NOMO-1 treated with DMSO at 0.1 percent for 48 hours (cell line): ENCODE measurements at regions not wholly inside any gene's neighbourhood (a gene's known extent, or its start where the extent isn't known, plus 50 kb on each side); places are given as distances from the start of the nearest gene placed in this dataset.

Experiments used
- DNase-seq: peaks from one replicate; lab custom pipeline; 2025; ENCODE audit not compliant: unreplicated experiment; lab: John Stamatoyannopoulos, UW

DNA sequence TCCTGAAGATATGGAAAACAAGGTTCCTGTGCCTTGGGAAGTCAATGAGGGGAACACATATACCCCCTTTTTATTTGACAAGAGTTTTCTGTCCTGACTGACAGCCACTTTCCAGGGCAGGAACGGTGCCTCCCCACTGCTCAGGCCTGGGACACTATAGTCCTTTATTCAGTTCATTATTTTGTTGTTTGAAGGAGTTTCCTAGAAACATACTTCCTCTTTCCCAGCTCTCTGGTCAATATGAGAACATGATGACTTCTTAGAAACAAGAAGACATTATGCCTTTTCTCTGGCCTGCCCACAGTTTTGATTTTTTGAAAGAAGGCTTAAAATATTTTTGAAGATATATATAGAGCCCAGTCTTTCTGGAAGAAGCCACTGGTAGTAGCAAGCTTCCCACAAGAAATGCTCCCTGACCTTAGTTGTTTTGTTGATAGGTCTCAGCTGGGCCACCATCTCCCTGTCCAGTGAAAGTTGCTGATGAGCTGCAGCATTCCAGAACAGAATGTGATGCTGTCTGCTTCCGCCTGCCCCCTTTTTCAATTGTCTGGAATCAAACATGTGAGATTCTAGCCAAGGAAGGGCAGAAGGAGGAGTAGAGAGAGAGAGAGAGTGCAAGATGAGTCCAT lies 122.7 kb upstream of the ADRA1D start:
- DNase-seq = peak; percentile 74

DNA sequence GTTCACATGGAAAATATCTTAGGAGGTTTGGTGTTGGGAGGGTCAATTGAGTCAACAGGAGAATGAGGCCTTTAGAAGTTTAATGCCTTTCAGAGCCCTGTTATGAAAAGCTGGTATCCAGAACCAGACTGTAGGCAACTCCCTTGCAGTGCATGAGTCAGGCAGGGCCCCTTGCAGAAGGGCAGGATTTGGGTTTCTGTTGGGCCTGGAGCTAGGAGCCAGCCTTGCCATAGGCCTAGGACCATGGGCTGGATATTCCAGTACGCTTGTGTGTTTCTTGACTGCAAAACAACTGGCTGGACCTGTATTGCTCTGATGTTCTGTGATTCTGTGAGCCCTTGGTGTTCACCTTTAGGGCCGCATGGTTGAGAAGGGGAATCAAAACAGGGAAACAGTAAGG lies 121.8 kb upstream of the ADRA1D start:
- no peak for DNase-seq

DNA sequence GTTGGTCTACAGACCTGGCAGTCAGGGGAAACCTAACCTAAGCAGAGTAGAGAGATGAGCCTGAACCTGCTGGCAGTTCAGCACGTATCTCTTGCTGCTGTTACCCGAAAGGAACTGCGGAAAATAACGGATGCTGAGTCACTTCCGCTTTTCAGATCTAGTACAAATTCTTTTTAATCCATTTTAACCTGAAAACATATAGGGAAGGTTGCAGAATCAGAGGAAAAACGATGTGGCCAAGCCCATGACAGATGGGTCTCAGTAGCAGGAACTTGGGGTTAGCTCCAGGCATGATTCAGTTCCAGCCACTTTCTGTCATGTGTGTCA lies 120.7 kb upstream of the ADRA1D start:
- DNase-seq = peak; percentile 83

- DNase-seq = no peak
Observed at GRCh38 chr20:4369119-4369797, 120.2 kb upstream of the ADRA1D start.

DNA sequence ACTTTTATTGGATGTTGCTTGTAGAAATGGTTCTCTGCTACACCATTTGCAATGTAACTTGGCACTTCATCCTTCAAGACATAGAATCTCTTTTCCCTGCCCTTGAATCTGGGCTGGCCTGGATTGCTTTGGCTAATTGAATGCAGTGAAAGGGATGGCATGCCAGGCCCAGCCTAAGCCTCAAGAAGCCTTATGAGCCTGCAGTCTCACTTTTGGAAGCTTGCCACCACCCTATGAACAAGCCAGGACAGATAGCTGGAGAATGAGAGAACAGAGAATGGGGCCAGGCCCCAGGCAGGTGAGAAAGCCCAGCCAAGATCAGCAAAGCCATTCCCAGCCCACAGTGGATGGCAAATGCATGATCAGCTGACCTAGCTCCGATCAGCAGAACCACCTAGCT lies 117.0 kb upstream of the ADRA1D start:
- DNase-seq = no peak

GRCh38 chr20:4358552-4358951 lies 109.5 kb upstream of the ADRA1D start:
- DNase-seq = no peak

- no peak for DNase-seq
Observed at GRCh38 chr20:4352348-4352747, 103.3 kb upstream of the ADRA1D start.

GRCh38 chr20:4350096-4350495 lies 101.0 kb upstream of the ADRA1D start:
- no peak for DNase-seq

DNA sequence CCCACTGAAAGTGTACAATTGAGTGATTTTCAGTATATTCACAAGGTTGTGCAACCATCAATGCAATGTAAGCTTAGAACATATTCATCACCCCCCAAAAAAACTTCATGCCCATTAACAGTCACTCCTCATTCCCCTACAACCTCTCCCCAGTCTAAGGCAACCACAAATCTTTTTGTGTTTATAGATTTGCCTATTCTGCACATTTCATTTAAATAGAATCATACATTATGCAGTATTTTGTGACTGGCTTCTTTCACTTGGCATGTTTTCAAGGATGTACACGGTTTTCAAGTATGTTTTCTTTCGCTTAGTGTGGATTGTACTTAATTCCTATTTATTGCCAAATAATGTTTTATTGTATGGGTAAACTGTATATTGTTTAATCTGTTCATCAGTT lies 95.6 kb upstream of the ADRA1D start:
- no peak for DNase-seq

DNA sequence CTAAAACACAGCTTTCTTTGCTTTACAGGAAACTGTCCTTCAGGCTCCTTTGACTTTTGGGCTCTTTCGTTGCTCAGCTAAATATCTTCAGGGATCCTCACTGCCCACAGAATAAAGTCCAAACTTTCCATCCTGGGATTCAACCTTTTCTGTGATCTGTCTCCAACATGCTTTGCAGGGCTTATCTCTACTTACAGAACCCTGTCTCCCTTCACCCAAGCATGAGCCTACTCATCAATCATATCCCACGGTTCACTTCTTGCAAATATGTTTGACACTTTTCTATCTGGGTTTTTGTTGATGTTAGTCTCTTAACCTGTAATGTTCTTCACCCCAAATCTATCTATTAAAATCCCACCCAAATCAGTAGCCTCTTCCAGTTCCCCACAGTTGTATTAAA lies 93.5 kb upstream of the ADRA1D start:
- no peak for DNase-seq

DNA sequence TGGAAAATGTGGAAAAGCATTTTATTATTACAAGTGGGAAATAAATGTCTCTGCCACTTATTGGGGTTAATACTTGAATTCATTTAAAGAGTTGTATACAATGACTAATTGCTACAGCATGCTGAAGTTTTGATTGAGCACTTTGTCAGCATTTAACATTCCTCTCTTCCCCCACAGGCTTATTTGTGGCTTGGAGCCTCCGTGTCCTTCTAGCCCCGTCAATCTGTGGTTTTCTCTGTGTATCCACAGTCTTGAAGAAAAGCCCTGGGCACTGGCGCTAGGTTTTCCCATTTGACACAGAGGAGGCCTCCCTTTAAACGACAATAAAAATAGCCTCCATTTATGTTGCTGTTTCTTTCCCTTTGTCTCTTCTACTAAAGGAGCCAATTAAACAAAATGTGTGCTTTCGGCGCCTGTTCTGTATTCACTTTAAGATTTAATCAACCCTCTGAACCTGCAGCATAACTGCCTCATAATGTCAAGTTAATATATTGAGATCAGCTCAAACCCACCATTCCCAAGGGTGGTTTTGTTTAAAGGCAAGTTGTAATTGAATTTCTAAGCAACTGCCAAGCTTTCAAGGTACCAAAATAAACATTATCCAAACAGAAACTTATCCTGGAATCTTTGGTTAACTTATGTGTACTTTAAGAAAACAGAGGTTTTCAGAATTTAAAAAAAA lies 92.9 kb upstream of the ADRA1D start:
- no peak for DNase-seq

DNA sequence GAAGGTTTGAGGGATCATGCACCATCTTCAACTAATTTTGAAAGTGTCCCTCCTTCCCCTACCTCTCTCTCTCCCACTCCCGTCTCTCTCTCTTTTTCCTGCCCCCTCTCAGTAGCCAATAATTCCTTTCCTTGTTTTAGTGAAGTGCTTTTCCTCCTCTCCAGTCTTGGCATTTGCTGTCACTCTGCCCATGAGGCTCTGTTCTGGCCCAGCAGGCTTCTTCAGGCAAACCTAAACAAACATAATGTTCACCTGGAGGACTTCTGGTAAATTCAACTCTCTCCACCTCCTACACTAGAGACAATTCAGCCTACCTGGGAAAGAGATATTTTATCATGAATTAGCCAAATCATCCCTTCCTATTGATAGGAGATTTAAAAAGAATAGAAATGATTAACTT lies 86.6 kb upstream of the ADRA1D start:
- no peak for DNase-seq

DNA sequence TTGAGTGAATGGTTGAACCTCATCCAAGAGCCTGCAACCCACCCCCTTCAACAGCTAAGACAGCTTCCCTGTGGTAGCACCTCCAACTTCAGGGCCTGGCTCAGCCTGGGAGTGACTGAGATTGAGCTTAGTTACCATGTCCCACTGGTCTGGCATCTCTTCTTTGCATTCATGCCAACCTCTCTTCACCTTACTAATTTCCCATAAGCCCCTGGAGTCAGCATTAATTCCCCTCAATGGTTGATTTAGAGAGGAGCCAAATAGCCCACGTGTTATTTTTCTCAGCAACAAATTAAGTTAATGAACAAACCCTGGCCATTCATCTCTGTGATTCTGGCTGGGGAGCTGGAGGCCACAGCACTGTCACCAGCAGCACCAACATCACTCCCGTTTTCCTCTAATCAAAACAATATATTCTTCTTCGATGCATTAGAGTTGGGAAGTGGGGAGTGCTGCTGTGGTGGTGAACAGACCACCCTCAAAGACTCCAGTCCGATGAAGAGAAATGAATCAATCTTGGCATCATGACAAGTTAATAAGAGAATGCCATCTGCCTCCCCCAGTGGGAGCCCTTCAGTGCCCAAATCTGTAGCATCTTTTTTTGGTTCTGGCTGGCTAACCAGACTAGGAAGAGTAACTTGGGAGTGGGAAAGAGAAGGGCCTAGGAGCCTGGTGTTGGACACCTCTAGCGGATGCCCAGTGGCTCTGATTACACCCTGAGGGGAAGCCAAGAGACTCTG lies 83.2 kb upstream of the ADRA1D start:
- DNase-seq = no peak

- no peak for DNase-seq
Observed at GRCh38 chr20:4330011-4330410, 80.9 kb upstream of the ADRA1D start.

DNA sequence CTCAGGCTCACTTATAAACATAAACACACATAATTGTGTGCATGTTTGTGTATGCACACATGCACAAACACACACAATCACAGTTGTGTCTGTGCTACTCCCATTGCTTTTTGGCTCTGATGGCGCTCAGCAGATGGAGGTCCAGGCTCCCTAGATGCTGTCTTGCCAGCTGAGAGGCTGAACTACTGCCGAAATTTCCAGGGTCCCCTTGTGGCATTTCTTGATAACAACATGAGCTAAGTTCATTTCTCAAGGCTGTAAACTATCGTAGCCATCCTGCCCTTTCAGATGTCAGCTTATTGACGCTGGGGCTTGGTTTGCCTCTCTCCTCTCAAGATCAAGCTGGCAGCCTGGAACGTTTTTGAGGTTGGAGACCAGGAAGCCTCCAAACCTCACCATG lies 80.1 kb upstream of the ADRA1D start:
- no peak for DNase-seq

DNA sequence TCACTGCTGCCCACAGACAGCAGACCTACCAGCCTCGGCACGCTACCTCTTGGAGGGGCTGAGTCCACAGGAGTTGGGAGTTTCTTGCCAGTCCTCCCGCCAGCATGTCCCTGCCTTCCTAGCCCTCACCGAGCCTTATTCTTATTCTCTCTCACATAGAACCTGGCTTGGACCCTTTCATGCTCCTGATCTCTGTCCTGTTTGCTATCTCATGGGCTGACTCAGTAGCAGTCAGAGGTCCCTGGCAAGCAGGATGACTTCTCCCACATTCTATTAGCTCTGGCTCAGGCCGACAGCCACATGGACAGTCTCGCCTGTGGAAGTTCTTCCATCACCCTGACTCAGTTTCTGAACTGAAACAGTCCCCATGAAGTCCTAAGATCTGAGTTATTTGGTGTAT lies 79.5 kb upstream of the ADRA1D start:
- no peak for DNase-seq

DNA sequence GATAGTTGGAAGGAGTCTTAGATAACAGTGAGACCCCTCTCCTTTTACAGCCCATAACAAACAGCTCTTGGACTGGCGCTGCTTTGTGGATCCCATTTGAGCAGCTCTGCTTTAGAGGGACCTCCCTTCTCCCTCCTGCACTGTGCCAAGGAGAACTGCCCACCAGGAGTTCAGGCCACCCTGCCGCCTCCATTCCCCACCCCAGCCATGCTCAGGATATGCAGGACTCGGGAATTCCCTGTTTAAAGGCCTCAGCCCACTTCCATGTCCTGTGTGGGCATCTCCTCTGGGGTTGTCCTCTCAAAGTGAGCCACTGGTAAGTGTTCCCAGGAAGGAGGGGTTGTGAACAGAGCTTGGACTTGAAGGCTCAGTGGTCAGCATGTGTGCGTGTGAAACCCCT lies 78.9 kb upstream of the ADRA1D start:
- no peak for DNase-seq

- no peak for DNase-seq
Observed at GRCh38 chr20:4326195-4327065, 77.3 kb upstream of the ADRA1D start.

- no peak for DNase-seq
Observed at GRCh38 chr20:4325548-4326187, 76.6 kb upstream of the ADRA1D start.

- DNase-seq = peak; percentile 76
Observed at GRCh38 chr20:4324611-4325243, 75.6 kb upstream of the ADRA1D start.
